Vagina (tissue), 2 donors: ENCODE measurements at regions not wholly inside any gene's neighbourhood (a gene's known extent, or its start where the extent isn't known, plus 50 kb on each side); places are given as distances from the start of the nearest gene placed in this dataset.

ENCODE experiments used
- CTCF ChIP-seq, 3 experiments: fragments of 450-650 bp in 2 of 3; fragments of 200-600 bp in 1 of 3; sonication (generic) in 1 of 3; IDR thresholded peaks; one replicate each; pipeline ENCODE4 v1.5.1; 2017 to 2019; ENCODE audit warnings: antibody characterized with exemption in 3 of 3, mild to moderate bottlenecking in 2 of 3, moderate library complexity in 2 of 3
- POLR2A ChIP-seq, 2 donors: fragments of 450-650 bp; IDR thresholded peaks; one replicate each; pipeline ENCODE4 v1.6.1; 2017; ENCODE audit warnings: antibody characterized with exemption in 2 of 2, mild to moderate bottlenecking in 2 of 2, moderate library complexity in 2 of 2
- POLR2AphosphoS5 ChIP-seq, 2 donors: sonication (generic); formaldehyde crosslinking; IDR thresholded peaks; one replicate each; pipeline ENCODE4 v1.9.0; 2017; ENCODE audit warnings: antibody characterized with exemption in 2 of 2, mild to moderate bottlenecking in 2 of 2, low read depth in 1 of 2; ENCODE audit not compliant: insufficient read depth in 1 of 2

- TF ChIP-seq CTCF (IDR thresholded peaks at IDR 0.05) (no peak), POLR2A (IDR thresholded peaks at IDR 0.05) (no peak), POLR2AphosphoS5 (IDR thresholded peaks at IDR 0.05; ENCODE audit: insufficient read depth in 1 of 2, low read depth in 1 of 2) (no peak)
Observed at GRCh38 chr1:90573736-90574135, 143.4 kb downstream of the BARHL2 start.
